HG02981 (cell line): ENCODE measurements at regions not wholly inside any gene's neighbourhood (a gene's known extent, or its start where the extent isn't known, plus 50 kb on each side); places are given as distances from the start of the nearest gene placed in this dataset.
"Not testable (repeated sequence)": the region's sequence is repeated elsewhere in the genome, so short reads cannot be mapped to it uniquely, and the experiment has no call there.

ENCODE experiments used
- ATAC-seq: cut with Tn5 transposase; IDR thresholded peaks from one replicate; pipeline ENCODE4 v1.9.1; 2021; ENCODE audit warnings: mild to moderate bottlenecking, moderate library complexity; ENCODE audit not compliant: unreplicated experiment

DNA sequence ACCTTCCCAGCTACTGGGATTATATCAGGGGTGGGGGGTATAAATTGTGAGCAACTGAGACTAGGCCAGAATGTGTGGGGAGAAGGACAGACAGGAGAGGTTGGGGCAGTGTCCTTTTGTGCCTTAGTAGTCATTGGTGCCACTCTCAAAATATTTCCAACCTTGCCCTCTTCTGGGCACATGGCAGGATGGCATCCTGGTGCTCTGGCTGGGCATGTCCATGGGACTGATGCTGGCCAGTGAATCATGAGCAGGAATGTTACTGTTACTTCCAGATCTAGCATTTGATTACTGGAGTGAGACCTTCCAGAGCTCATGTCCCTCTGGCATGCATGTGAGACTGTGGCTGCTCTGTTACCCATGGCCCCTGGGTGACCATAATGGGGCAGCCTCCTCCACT, 151.2 kb downstream of the MATN1 start:
- ATAC-seq: no peak

DNA sequence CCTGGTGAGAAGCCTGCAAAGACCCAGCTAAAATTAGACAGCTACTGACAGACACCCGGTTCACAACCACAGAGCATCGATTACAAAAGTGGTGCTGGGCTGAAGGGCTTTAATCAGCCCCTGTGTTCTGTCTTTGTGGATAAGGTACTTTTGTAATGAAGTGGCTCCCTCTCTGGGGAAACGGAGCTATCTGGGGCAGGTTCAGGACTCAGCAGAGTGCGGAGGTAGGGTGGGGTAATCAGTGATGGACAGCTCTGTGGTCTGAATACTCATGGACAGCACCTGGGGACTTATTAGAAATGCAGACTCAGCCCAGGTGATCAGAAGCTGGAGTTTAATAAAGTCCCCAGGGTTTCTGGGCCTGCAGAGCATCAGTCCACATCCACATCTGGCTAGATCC, 152.0 kb downstream of the MATN1 start:
- no peak for ATAC-seq

DNA sequence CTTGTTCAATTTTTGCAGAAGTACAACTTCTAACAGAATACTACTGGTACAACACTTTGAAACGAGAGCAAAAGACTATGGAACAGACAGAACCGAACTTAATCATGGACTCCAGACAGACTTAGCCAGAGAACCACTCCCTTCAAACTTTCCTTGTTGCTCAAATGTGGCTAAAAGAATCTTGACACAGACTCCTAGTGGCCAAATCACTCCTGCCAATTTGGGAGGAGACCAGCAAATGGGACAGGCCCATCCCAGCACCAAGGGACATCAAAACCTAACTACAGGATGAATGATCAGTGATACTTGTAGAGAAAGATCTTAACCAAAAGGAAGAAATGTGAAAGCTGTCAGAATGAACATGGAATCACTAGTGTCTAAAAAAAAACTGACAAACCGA, 154.0 kb downstream of the MATN1 start:
- ATAC-seq: no peak

DNA sequence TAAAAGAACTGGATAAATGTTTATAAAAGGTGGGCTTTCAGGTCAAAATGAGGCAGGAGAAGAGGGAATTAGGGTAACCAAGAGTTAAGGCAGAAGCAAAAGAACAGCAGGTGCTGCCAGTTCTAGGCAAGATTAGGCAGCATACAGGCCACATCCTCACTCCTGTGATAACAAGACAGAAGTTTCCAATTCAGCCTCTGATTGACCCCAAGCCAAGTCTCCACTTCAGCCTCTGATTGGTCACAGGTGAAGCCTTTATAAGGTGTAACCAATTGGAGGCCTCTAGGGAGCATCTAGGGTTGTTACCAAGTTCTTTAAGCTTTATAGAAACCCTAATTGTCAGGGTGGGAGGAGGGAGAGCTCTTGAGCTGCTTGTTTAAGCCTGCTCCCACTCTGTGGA, 160.8 kb downstream of the MATN1 start:
- ATAC-seq: no peak

DNA sequence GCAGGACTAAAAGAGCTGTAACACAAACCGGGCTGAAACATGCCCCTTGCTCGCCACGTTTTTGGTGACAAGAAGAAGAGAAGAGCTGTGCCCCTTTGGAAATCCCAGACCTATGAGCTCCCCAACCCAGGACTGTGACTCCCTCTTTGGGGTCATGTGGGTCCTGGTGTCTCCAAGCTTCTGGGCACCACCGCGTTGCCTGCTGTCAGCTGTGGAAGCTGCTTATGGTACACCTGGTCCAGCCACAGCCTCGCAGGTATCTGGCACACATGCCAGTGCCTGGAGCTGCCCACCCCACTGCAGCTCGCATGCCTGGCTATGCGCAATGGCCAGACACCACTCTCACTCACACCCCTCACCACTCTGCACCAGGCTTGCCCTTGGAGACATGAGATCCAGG, 171.8 kb downstream of the MATN1 start:
- ATAC-seq: no peak

DNA sequence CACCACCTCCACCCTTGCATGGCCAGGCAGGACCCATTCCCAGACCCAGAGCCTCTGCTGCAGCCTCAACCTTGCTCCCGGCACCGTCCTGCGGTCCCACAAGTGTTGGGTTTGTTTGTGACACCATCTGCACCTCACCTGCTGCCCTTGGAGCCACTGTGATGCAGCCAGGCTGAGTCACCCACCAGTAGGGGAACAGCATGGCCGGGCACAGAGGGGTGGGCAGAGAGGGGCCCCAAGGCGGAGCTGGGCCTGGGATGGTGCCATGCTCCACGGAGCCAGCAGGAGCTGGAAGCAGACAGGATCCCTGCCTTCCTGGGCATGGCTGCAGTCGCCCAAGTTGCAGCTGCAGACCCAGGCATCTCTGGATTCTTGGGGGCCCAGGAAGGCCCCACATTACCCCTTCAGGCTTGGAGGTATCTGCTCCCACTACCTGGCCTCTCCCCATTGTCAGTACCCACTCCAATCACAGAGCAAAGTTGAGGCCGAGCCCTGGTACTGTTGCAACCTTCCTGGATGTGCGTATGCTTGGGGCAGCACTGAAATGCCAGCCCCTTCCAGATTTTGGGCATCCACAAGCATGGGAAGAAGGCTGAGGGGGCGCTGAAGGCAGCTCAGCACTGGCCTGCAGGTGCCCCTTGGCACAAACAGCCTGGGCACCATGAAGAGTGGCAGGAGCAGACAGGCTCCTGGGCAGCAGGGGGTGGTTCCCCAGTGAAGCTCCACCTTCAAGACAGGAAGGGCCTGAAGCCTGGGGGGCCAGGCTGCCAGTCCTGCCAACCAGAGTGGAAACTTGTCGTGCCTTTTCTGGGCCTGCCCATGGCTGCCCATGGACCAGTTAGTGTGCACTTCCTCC, 172.8 kb downstream of the MATN1 start:
- ATAC-seq: no peak

DNA sequence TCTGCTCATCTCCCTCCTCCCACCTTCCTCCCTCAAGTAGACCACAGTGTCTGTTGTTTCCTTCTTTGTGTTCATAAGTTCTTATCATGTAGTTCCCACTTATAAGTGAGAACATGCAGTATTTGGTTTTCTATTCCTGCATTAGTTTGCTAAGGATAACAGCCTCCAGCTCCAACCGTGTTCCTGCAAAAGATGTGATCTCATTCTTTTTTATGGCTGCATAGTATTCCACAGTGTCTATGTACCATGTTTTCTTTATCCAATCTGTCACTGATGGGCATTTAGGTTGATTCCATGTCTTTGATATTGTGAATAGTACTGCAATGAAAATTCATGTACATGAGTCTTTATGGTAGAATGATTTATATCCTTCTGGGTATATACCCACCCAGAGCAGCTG, 173.5 kb downstream of the MATN1 start:
- ATAC-seq: not testable (repeated sequence)

DNA sequence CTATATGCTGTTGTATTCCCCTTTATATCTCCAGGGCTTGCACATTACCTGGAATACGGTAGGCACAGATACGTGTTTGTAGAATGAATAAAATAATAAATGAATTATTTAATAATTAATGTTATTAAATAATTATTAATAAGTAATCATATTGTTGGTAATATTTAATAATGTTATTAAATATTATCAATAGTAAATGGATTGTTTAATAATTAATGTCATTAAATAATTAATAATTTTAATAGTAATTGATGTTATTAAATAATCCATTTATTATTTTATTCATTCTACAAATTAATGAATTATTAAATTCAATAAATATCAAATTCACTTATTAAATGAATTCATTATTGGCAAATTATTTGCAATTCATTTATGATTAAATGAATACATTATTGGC, 175.1 kb downstream of the MATN1 start:
- ATAC-seq: no peak

DNA sequence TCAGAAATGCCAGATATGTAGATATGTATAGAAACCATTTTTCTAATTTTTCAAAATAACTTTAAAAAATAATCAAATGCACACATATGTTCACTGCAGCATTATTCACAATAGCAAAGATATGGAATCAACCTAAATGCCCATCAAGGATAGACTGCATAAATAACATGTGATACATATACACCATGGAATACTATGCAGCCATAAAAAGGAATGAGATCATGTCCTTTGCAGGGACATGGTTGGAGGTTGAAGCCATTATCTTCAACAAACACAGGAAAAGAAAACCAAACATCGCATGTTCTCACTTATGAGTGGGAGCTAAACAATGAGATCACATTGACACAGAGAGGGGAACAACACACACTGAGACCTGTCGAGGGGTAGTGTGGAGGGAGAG, 176.1 kb downstream of the MATN1 start:
- ATAC-seq: not testable (repeated sequence)

DNA sequence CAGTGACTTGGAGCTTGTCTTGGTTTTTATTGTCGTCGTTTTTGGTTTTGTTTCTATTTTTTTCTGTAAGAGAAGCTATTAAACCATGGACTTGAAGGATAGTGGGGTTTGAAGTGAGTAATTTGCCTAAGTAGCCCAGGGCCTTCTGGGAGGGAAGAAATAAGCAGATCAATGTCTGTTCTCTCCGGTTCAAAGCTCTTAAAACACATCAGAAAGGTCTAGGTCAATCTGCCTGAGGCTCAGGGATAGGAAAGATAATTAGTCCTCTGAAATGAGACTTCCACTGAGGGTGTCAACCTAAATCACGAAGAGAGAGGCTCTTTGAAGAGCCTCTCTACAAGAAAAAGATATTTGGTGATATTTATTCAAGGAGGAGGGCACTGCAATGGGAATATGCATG, 178.0 kb downstream of the MATN1 start:
- ATAC-seq: no peak

DNA sequence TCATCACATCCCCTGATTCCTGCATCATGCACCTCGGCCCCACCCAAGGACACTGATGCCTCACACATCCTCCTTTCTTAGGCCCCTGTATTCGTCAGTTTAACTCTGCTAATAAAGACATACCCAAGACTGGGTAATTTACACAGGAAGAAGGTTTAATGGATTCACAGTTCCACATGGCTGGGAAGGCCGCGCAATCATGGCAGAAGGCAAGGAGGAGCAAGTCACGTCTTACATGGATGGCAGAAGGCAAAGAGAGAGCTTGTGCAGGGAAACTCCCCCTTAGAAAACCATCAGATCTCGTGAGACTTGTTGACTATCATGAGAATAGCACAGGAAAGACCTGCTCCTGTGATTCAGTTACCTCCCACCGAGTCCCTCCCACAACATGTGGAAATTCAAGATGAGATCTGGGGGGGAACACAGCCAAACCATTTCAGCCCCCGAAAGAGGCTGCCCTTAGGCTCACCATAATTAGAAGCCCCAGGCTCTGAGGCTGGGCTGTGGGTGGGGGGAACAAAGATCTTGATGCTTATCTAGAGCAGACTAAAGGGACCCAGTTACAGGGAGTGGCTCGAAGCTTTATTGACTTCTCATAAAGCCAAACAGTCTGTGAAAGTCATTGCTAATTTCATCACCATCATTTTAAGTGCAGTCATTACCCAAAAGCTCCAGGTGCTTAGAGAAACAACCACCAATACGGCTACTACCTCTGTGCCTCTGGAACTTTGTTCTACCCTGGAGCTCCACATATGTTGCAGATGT, 181.5 kb downstream of the MATN1 start:
- no peak for ATAC-seq

DNA sequence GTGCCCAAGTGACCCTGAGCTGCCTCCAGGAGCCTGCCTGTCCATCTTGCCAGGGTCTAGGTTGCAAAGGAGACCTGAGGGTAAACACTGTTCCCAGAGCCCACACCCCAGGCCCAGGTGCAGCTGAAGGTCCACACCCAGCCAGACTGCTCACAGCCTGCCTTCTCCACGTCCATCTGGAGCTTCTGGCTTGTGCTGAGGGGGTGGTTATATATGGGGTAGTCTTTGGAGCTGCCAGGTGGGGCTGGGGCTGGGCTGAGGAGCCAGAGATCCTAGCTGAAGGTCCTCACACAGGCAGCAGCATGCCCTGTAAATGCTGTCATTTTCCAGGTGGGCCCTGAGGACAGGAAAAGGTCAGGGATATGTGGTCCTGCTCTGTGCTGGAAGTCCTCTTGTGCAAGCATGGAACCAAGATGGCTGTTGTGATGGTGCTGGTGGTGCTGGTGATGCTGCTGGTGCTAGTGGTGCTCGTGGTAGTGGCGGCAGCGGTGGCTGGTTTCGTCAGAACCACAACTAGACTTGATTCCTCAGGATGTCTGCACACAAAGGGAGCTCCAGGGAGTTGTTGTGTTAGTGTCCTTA, 182.7 kb downstream of the MATN1 start:
- no peak for ATAC-seq

DNA sequence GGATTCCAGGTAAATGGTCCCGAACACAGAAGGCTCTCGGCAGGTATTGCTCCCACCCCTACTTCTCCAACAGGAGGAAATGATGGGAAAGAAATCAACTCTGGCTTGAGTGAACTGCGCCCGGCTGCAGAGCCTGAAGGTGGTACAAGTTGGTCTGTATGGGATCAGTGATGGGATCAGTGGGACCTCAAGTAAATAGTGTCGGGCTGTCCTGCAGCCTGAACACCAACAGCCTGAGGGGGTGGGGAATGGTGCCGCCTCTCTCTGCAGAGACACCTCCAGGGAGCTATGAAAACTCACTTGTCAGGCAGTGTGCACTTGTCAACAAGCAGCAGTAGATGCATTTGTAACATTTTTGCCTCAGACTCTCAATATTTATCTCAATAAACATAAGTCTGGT, 183.5 kb downstream of the MATN1 start:
- ATAC-seq: no peak

DNA sequence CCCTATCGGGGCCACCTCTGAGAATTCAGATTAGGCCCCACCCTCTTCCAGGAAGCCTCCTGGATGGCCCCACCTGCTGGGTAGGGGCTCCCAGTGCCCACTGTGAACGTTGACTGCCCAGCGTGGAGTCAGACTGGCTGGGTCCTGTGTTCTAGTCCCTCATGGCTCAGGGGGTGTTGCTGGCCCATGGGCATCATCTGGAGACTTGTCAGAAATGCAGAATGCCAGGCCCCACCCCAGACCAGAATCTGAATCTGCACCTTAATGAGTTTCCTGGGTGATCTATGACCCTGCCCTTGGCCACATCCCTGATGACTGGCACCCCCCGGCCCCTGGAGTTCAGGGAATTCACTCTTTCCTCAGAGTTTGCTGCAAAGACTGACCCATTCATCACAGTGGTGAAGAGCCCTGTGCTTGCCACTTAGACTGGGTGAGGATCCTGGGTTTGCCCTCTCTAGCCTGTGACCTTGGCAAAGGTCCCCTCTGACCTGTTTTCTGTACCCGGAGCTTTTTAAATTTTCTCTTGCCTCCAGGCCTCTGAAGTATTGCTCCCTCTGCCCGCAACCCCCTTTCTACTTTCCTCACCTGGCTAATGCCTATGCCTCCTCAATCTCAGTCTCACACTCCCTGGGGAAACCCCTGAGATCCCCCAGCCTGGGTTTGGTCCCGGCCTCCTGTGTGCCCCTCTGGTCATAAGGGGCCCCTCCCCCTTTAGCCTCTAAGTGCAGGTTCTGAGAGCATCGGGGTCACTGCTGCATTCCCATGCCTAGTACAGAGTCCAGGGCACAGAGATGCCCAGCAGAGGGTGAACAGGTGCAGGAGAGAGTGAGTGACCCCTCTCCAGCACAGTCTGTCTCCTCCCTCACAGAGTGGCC, 184.2 kb downstream of the MATN1 start:
- ATAC-seq: no peak

DNA sequence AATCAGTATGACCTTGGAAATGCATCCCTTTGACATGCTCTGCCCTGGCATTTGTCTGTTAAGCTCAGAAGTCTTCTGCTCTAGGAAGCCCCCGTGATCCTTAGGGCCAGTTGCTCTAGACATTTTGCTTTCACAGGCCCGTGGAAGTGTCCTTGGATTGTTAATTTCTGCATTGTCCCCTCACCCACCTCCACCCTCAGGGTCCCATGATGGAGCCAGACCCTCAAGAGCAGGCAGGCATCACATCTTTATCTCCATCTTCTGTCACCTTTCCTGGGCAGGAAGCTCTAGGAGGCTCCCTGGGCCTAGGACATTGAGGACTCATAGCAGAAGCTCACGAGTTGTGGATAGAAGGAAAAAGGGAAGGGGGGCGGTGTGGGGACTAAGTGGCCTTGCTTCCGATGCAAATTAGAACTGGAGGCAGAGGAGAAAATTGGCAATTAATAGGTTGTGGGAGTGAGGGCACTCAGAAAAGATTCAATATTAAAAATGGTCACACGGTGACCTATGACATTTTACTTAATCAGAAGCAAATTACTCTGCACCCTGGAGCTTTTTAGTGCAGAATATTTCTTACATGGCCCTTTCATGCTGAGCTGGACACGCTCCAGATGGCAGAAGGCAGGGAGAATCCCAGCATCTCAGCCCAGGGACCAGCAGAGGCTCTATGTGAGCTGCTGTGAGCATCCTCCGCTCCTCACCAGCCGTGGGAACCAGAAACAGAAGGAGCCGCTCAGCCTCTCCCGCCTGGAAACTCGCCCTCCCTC, 185.0 kb downstream of the MATN1 start:
- ATAC-seq: no peak

DNA sequence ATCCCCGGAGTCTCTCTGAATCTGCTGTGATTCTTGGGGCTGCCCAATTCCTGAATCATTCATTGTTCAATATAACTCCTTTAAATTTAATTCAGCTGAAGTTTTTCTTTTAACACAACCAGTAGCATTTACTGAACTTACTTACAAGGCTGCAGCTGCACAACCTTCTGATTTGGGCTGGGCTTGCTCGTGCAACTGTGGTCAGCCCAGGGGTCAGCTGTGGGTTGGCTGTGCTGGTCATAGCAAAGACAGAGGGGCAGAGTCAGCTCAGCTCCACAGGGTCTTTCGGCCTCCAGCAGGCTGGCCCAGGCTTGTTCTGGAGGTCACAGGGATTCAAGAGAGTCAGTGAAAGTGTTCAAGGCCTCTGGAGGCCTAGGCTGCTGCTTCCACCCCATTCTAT, 186.1 kb downstream of the MATN1 start:
- no peak for ATAC-seq

DNA sequence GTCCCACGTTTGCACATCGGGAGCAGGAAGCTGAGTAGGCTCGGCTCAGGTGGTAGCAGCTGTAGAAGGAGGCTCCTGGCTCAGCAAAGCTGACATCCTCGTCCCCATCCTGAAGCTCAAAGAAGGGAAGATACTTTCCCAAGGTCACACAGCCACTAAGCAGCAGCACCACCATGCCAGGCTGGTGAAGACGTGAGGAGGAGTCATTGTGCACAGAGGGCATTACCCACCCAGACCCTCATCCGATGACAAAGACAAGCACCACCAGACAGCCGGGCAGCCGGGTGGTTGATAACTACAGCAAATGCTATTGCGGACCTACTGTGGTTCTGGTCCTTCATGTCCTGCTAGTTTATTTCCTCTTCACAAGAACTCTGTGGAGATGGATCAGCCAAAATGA, 186.9 kb downstream of the MATN1 start:
- ATAC-seq: no peak

DNA sequence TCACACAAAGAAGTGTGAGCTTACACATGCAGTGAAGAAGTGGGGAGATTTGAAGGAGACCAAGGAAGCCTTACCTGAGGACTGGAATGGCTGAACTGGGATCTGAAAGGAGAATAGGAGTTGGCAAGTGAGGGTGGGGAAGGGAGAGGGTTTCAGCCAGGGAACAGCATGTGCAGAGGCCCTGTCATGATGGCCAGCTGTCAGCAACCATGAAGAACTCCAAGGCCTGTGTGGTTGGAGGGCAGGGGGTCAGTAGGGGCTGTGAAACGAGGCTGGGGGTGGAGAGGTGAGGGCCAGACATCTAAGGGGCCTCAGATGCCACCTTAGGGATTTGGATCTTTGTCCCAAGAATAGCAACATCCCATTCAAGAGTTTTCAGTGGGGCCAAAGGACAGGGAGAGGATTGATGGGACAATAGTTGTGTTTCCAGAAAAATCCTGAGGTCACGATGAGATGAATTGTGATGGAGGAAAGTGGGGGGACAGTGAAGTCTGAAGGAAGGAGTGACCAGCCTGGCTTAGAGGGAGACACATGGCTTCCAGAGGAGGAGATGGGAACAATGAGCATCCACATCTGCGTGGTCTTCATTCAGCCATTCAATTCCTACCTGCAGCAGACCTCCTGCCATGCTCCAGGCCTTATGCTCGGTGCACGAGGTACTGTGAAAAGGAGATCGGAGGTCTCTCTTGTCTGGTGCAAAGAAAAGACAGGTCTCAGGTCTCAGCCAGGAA, 187.6 kb downstream of the MATN1 start:
- no peak for ATAC-seq

DNA sequence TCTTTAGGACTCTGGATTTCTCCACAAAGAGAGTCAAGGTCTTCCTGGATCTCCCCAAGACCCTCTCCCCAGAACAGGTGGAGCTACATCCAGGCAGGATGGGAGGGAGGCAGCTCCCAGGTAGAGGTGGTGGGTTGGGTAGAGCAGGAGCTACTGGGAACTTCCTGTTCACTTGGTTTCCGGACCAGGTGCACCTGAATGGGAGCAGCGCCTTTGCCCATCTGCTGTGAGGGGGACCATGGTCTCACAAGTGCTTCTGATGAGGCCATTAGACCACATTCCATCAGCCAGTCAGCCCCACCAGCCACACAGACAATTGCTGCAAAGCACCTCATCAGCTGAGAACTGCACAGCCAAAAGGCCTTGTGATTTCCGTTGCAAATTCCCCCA, 188.8 kb downstream of the MATN1 start:
- ATAC-seq: no peak
